ENCODE measurements at regions not wholly inside any gene's neighbourhood (a gene's known extent, or its start where the extent isn't known, plus 50 kb on each side); places are given as distances from the start of the nearest gene placed in this dataset.

GRCh38 chr11:111153194-111153593 is 92.3 kb upstream of the POU2AF2 start:
- in situ Hi-C loops (cut with MboI; ENCODE audit: low pct_unique_long_range_greater_than_20kb, low sequenced_read_pairs, unreplicated experiment): no loop called here
- TF ChIP-seq, protein P1, sequence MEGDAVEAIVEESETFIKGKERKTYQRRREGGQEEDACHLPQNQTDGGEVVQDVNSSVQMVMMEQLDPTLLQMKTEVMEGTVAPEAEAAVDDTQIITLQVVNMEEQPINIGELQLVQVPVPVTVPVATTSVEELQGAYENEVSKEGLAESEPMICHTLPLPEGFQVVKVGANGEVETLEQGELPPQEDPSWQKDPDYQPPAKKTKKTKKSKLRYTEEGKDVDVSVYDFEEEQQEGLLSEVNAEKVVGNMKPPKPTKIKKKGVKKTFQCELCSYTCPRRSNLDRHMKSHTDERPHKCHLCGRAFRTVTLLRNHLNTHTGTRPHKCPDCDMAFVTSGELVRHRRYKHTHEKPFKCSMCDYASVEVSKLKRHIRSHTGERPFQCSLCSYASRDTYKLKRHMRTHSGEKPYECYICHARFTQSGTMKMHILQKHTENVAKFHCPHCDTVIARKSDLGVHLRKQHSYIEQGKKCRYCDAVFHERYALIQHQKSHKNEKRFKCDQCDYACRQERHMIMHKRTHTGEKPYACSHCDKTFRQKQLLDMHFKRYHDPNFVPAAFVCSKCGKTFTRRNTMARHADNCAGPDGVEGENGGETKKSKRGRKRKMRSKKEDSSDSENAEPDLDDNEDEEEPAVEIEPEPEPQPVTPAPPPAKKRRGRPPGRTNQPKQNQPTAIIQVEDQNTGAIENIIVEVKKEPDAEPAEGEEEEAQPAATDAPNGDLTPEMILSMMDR (IDR thresholded peaks at IDR 0.05; ENCODE audit: extremely low read depth, insufficient read depth, missing control alignments): no peak
- DNase-seq (ENCODE audit: low spot score): no peak

DNA sequence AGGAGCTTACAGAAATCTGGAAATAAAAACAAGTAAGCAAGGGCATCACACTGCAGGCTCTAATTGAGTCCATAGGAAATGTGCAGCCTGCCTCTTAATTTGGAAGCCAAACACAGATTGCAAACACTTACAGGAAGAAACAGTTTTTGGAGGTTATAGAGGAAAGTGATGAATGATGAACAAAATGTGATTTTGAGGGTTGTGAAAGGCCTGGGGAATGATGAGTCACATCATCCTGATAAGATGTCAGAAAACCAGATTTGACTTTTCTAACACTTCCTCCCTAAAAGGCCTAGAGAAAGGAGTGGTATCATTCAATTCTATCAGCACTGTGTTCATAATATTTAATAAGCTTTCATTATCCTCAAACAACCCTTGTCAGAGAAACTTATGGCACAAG is 96.6 kb upstream of the POU2AF2 start:
- in situ Hi-C loops (cut with MboI; ENCODE audit: low pct_unique_long_range_greater_than_20kb, low sequenced_read_pairs, unreplicated experiment): no loop called here
- no peak for DNase-seq (ENCODE audit: low spot score)
- TF ChIP-seq, protein P1 (IDR thresholded peaks at IDR 0.05; ENCODE audit: extremely low read depth, insufficient read depth, missing control alignments): no peak

DNA sequence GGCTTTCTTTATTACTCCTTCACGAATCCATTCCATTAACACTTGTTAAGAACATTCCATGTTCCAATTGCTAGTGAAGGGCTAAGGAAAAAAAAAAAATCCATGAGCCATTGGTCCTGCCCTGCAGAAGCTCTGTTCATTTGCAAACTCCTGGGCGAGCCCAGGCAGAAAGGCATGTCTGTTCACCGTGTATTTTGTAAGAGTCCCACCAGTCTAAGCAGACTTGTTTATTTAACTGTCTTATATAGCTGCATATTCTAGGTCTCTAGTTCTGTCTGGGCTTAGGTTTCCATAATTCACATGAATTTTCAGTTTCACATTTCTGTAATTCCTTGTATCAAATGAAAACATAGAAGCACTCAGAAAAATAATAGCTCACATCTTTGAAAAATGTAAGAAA is 97.4 kb upstream of the POU2AF2 start:
- no peak for DNase-seq (ENCODE audit: low spot score)
- in situ Hi-C loops (cut with MboI; ENCODE audit: low pct_unique_long_range_greater_than_20kb, low sequenced_read_pairs, unreplicated experiment): no loop called here
- TF ChIP-seq, protein P1 (IDR thresholded peaks at IDR 0.05; ENCODE audit: extremely low read depth, insufficient read depth, missing control alignments): no peak

DNA sequence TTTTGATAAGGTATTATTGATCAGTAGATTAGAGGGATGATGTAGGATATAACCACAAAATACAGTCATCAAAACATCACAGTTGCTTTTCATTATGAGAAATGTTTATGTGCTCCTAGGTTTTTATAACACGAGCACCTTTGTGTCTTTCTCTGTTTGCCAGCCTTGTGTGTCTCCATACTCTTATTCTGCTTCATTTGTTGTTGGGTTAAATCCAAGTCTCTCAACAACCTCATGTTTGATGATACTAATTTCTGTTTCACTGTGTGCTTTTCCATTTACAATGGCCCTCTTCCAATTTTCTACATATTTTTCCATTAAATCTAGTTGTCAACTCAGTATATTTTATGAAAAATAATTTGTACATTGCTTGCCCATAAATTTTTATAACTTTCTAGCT is 107.7 kb upstream of the POU2AF2 start:
- DNase-seq (ENCODE audit: low spot score): no peak
- in situ Hi-C loops (cut with MboI; ENCODE audit: low pct_unique_long_range_greater_than_20kb, low sequenced_read_pairs, unreplicated experiment): no loop called here
- TF ChIP-seq, protein P1 (IDR thresholded peaks at IDR 0.05; ENCODE audit: extremely low read depth, insufficient read depth, missing control alignments): no peak

DNA sequence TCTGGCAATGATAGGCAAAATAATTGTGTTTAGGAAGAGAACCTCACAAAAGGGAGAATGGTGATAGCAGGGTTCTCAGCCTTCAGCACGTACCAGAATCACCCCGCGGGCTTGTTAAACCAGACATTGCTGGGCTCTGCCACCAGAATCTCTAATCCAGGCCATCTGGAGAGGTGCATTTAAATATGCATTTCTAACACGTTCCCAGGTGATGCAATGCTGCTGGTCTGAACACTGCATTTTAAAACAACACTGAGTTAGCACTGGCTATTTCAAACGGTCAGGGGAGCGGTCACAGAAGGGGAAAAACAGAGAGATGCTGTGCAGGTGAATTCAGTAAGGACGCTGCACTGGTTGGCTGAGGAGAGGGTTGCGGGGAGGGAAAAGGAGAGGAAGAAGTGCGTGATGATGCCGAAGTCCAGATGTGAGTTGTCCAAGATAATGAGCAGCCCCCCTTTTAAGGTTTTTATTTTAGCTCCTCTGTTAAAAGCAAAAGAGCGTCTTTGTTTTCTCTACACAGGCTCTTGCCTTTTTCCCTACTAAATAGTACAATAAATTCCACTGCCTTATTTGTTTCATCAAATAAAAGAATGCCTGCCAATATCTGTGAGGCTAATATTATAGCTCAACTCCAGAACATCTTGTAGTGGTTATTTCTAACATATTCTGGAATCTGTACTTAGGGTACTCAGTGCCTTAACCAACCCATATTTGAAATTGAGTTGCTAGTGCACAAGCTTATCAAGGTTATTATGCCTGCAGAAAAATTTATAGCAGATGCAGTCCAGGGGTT is 109.6 kb upstream of the POU2AF2 start:
- in situ Hi-C loops (cut with MboI; ENCODE audit: low pct_unique_long_range_greater_than_20kb, low sequenced_read_pairs, unreplicated experiment): no loop called here
- DNase-seq (ENCODE audit: low spot score): no peak
- TF ChIP-seq, protein P1 (IDR thresholded peaks at IDR 0.05; ENCODE audit: extremely low read depth, insufficient read depth, missing control alignments): no peak

GRCh38 chr11:111135101-111135500 is 110.4 kb upstream of the POU2AF2 start:
- no peak for DNase-seq (ENCODE audit: low spot score)
- TF ChIP-seq, protein P1 (IDR thresholded peaks at IDR 0.05; ENCODE audit: extremely low read depth, insufficient read depth, missing control alignments): no peak
- in situ Hi-C loops (cut with MboI; ENCODE audit: low pct_unique_long_range_greater_than_20kb, low sequenced_read_pairs, unreplicated experiment): no loop called here
